SU-DHL-6 (cell line): ENCODE measurements at regions not wholly inside any gene's neighbourhood (a gene's known extent, or its start where the extent isn't known, plus 50 kb on each side); places are given as distances from the start of the nearest gene placed in this dataset.

Experiments used
- H2AFZ ChIP-seq: fragments of 200-600 bp; sonication (generic); 2 replicates; pipeline ENCODE4 v1.6.1; 2014; ENCODE audit warnings: low read depth, mild to moderate bottlenecking, moderate library complexity, mixed read lengths, antibody characterized with exemption, low read length; ENCODE audit not compliant: severe bottlenecking
- H3F3A ChIP-seq: fragments of 200-600 bp; shearing (Covaris generic); 2 replicates; pipeline ENCODE4 v1.6.0; 2016; ENCODE audit warnings: antibody characterized with exemption, mild to moderate bottlenecking; ENCODE audit not compliant: insufficient read depth
- H3K27ac ChIP-seq: fragments of 200-600 bp; sonication (generic); 2 replicates; pipeline ENCODE4 v1.5.1; 2016; ENCODE audit warnings: low read depth, mild to moderate bottlenecking, low read length, moderate library complexity, mixed read lengths
- H3K27me3 ChIP-seq: fragments of 200-600 bp; sonication (generic), shearing (Covaris generic); 2 replicates; pipeline ENCODE4 v1.6.0; 2014; ENCODE audit warnings: mild to moderate bottlenecking, low read length
- H3K36me3 ChIP-seq: fragments of 200-600 bp; sonication (generic); 2 replicates; pipeline ENCODE4 v1.6.1; 2014; ENCODE audit warnings: mild to moderate bottlenecking, low read length, mixed read lengths
- H3K4me2 ChIP-seq: fragments of 300-600, 200-600 bp; shearing (Covaris generic), sonication (generic); 2 replicates; pipeline ENCODE4 v1.6.0; 2014; ENCODE audit warnings: low read length, low read depth, mild to moderate bottlenecking; ENCODE audit not compliant: poor library complexity, severe bottlenecking
- H3K4me3 ChIP-seq: fragments of 200-600 bp; sonication (generic); 2 replicates; pipeline ENCODE4 v1.5.1; 2014; ENCODE audit warnings: antibody characterized with exemption, low read length, mild to moderate bottlenecking, mixed read lengths; ENCODE audit not compliant: insufficient read depth, poor library complexity, severe bottlenecking
- H3K79me2 ChIP-seq: fragments of 200-600 bp; sonication (generic); 2 replicates; pipeline ENCODE4 v1.6.1; 2014; ENCODE audit warnings: mild to moderate bottlenecking, low read length, moderate library complexity; ENCODE audit not compliant: insufficient read depth
- H3K9ac ChIP-seq: fragments of 200-600 bp; sonication (generic); 2 replicates; pipeline ENCODE4 v1.7.0; 2014; ENCODE audit warnings: mild to moderate bottlenecking, low read length
- H3K9me2 ChIP-seq: fragments of 200-600 bp; sonication (generic); replicated peaks from 2 replicates; pipeline ENCODE4 v1.6.1; 2014; ENCODE audit warnings: low read length; ENCODE audit not compliant: insufficient read depth
- H3K9me3 ChIP-seq: fragments of 200-600 bp; sonication (generic); 2 replicates; pipeline ENCODE4 v1.6.1; 2014; ENCODE audit warnings: low read length, mixed read lengths; ENCODE audit not compliant: insufficient read depth
- H4K20me1 ChIP-seq: fragments of 200-600 bp; sonication (generic); 2 replicates; pipeline ENCODE4 v1.6.1; 2014; ENCODE audit warnings: low read depth, mild to moderate bottlenecking, antibody characterized with exemption, low read length, moderate library complexity, mixed read lengths
- EZH2phosphoT487 ChIP-seq: fragments of 200-600 bp; sonication (generic), shearing (Covaris generic); conservative IDR thresholded peaks from 2 replicates; pipeline ENCODE4 v1.6.1; 2018; ENCODE audit warnings: mild to moderate bottlenecking, antibody characterized with exemption, low read length, moderate library complexity, mixed read lengths
- TF ChIP-seq, protein P1 (sequence below): fragments of 200-600 bp; sonication (generic); IDR thresholded peaks from one replicate; pipeline ENCODE4 v1.5.1; 2017; ENCODE audit warnings: antibody characterized with exemption, mild to moderate bottlenecking, low read length, moderate library complexity; ENCODE audit not compliant: insufficient read depth, poor library complexity, severe bottlenecking

DNA sequence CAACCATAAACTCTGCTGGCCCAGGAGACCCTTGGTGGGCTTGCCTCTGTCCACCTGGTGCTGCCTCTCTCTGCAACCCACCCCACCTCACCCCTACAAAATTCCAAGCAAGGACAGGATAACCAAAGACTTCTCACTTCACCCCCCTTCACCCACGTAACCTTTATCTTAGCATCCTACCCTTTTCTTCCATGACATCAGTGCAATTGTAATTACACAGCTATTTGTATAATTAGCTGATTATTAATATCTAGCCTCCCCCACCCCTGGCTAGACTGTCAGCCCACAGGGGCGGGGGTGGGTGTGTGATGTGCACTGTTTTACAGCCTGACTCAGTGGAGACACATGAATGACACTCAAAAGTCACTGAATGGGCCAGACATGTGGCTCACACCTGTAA lies 262.2 kb downstream of the MRTFB start:
- Histone ChIP-seq H3K79me2 (no peaks in the 10 kb centered on the region), H3K27ac (no peak overlapping the region), H3K4me2 (no peak overlapping the region), H3K9me3 (no peaks in the 10 kb centered on the region), H3K9ac (no peak overlapping the region), H2AFZ (no peak overlapping the region), H3F3A (peaks cover 6% of the 10 kb centered on the region; the same call in 1 of the 2 replicates), H3K27me3 (no peaks in the 10 kb centered on the region), H4K20me1 (no peaks in the 10 kb centered on the region), H3K9me2 (no peaks in the 10 kb centered on the region), H3K4me3 (no peak overlapping the region), H3K36me3 (no peaks in the 10 kb centered on the region)
- no peak for TF ChIP-seq EZH2phosphoT487
- TF ChIP-seq, protein P1, sequence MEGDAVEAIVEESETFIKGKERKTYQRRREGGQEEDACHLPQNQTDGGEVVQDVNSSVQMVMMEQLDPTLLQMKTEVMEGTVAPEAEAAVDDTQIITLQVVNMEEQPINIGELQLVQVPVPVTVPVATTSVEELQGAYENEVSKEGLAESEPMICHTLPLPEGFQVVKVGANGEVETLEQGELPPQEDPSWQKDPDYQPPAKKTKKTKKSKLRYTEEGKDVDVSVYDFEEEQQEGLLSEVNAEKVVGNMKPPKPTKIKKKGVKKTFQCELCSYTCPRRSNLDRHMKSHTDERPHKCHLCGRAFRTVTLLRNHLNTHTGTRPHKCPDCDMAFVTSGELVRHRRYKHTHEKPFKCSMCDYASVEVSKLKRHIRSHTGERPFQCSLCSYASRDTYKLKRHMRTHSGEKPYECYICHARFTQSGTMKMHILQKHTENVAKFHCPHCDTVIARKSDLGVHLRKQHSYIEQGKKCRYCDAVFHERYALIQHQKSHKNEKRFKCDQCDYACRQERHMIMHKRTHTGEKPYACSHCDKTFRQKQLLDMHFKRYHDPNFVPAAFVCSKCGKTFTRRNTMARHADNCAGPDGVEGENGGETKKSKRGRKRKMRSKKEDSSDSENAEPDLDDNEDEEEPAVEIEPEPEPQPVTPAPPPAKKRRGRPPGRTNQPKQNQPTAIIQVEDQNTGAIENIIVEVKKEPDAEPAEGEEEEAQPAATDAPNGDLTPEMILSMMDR: no peak

DNA sequence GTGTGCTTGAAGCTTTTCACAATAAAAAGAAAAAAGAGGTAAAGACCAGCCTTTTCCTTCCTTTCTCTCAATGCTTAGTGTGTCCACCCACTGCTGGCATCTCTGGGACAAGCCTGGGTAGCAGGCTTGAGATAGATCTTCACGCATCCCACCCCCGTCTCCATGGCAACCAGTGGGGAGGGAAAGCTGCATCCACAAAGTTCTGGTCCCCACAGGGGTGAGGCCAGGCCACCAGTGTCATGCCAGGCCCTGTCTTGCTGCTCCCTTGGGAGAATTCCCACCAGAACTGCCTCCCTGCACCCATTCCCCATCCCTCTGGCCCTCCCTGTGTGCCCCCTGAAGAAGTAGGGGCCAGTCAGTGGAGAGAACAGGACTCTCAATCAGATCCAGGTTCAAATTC lies 259.9 kb downstream of the MRTFB start:
- Histone ChIP-seq H3K4me2 (no peak overlapping the region), H3K4me3 (no peak overlapping the region), H3K27ac (no peak overlapping the region), H3K9ac (no peak overlapping the region), H3K27me3 (no peaks in the 10 kb centered on the region), H3K79me2 (peaks cover 6% of the 10 kb centered on the region; the same call in 1 of the 2 replicates), H3F3A (peaks cover 6% of the 10 kb centered on the region; the same call in 1 of the 2 replicates), H4K20me1 (no peaks in the 10 kb centered on the region), H3K36me3 (peaks cover 3% of the 10 kb centered on the region; the same call in 1 of the 2 replicates), H3K9me2 (no peaks in the 10 kb centered on the region), H3K9me3 (no peaks in the 10 kb centered on the region), H2AFZ (no peak overlapping the region)
- TF ChIP-seq EZH2phosphoT487: no peak
- TF ChIP-seq, protein P1: no peak

DNA sequence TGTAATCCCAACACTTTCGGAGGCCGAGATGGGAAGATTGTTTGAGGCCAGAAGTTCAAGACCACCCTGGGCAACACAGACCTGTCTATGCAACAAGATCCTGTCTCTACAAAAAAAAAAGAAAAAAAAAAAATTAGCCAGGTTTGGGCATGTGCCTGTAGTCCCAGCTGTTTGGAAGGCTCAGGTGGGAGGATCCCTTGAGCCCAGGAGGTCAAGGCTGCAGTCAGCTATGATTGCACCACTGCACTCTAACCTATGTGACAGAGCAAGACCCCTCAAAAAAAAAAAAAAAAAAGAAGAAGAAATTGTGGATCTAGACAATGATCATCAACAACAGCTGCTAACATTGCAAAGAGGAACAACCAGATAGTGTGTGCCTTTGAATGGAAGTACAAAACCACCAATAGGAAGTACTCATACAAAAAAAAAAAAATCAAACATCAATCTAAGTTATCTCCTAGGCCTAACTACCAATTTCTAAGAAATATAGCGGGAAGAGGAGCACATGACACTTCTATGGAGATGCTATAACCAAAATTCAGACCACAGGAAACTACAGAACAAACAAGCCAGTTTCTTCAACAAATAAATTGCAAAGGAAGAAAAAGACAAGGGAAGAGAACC lies 258.7 kb downstream of the MRTFB start:
- Histone ChIP-seq H3K9ac (no peak overlapping the region), H3K9me3 (no peaks in the 10 kb centered on the region), H3K9me2 (no peaks in the 10 kb centered on the region), H3K36me3 (peaks cover 8% of the 10 kb centered on the region; the same call in 1 of the 2 replicates), H2AFZ (no peak overlapping the region), H3K79me2 (peaks cover 17% of the 10 kb centered on the region), H3K4me3 (no peak overlapping the region), H3K27ac (no peak overlapping the region), H3F3A (peaks cover 6% of the 10 kb centered on the region; the same call in 1 of the 2 replicates), H3K27me3 (no peaks in the 10 kb centered on the region), H4K20me1 (no peaks in the 10 kb centered on the region), H3K4me2 (no peak overlapping the region)
- TF ChIP-seq, protein P1: no peak
- TF ChIP-seq EZH2phosphoT487: no peak
